CD14-positive monocyte (primary cell): ENCODE measurements at regions not wholly inside any gene's neighbourhood (a gene's known extent, or its start where the extent isn't known, plus 50 kb on each side); places are given as distances from the start of the nearest gene placed in this dataset.
"Not testable (repeated sequence)": the region's sequence is repeated elsewhere in the genome, so short reads cannot be mapped to it uniquely, and the experiment has no call there.

ENCODE experiments used
- DNase-seq, 3 donors: peaks; one replicate each; pipeline ENCODE4 v3.0.0-alpha.2; 2011 to 2022
- H2AFZ ChIP-seq: 2 replicates; pipeline ENCODE4 v1.6.0; 2012; ENCODE audit warnings: mild to moderate bottlenecking, low read depth, low read length, inconsistent platforms; ENCODE audit not compliant: insufficient read depth, poor library complexity, severe bottlenecking
- H3K27ac ChIP-seq, 2 donors: 1 replicate in 1 of 2; 2 replicates in 1 of 2; pipeline ENCODE4 v1.5.1; 2012 to 2013; ENCODE audit warnings: low read length in 2 of 2, control low read depth in 1 of 2, inconsistent platforms in 1 of 2, low read depth in 1 of 2, mild to moderate bottlenecking in 1 of 2
- H3K27me3 ChIP-seq, 2 donors: one replicate each; pipeline versions ENCODE4 v1.6.0 to v1.6.1; 2011 to 2013; ENCODE audit warnings: low read length in 2 of 2; ENCODE audit not compliant: control insufficient read depth in 2 of 2, insufficient read depth in 2 of 2
- H3K36me3 ChIP-seq, 2 donors: replicated peaks in 1 of 2; 1 replicate in 1 of 2; 2 replicates in 1 of 2; pipeline versions ENCODE4 v1.5.1 to v1.6.1; 2012 to 2013; ENCODE audit warnings: low read length in 2 of 2, control low read depth in 1 of 2, inconsistent platforms in 1 of 2, mild to moderate bottlenecking in 1 of 2; ENCODE audit not compliant: insufficient read depth in 2 of 2, control insufficient read depth in 1 of 2
- H3K4me1 ChIP-seq, 2 donors: 1 replicate in 1 of 2; 2 replicates in 1 of 2; pipeline versions ENCODE4 v1.5.1 to v1.6.1; 2012 to 2013; ENCODE audit warnings: low read length in 2 of 2, control low read depth in 1 of 2, inconsistent platforms in 1 of 2, mild to moderate bottlenecking in 1 of 2, moderate library complexity in 1 of 2; ENCODE audit not compliant: insufficient read depth in 2 of 2, control insufficient read depth in 1 of 2
- H3K4me2 ChIP-seq: replicated peaks from 2 replicates; pipeline ENCODE3; 2012; ENCODE audit warnings: low read length, moderate library complexity, mild to moderate bottlenecking; ENCODE audit not compliant: poor library complexity, severe bottlenecking; ENCODE audit errors: extremely low read depth
- H3K4me3 ChIP-seq, 3 experiments: fragments of 200-600 bp in 1 of 3; sonication (generic) in 1 of 3; replicated peaks in 1 of 3; 1 replicate in 2 of 3; 2 replicates in 1 of 3; pipeline ENCODE4 v1.5.1; 2011 to 2013; ENCODE audit warnings: low read length in 3 of 3, mild to moderate bottlenecking in 3 of 3, control low read depth in 2 of 3, low read depth in 2 of 3, inconsistent platforms in 1 of 3, moderate library complexity in 1 of 3
- H3K79me2 ChIP-seq: 2 replicates; pipeline ENCODE4 v1.6.0; 2012; ENCODE audit warnings: mild to moderate bottlenecking, control low read depth, inconsistent platforms, low read length, moderate library complexity; ENCODE audit not compliant: insufficient read depth
- H3K9ac ChIP-seq: 2 replicates; pipeline ENCODE4 v1.6.0; 2017; ENCODE audit warnings: low read length, mild to moderate bottlenecking; ENCODE audit not compliant: insufficient read depth, poor library complexity, severe bottlenecking
- H3K9me3 ChIP-seq, 2 donors: replicated peaks in 1 of 2; 1 replicate in 1 of 2; 2 replicates in 1 of 2; pipeline versions ENCODE4 v1.5.1 to v1.6.1; 2012 to 2013; ENCODE audit warnings: low read length in 2 of 2, control low read depth in 1 of 2; ENCODE audit not compliant: control insufficient read depth in 1 of 2, insufficient read depth in 1 of 2
- H4K20me1 ChIP-seq: 2 replicates; pipeline ENCODE4 v1.6.0; 2012; ENCODE audit warnings: mild to moderate bottlenecking, low read length, control low read depth, moderate library complexity; ENCODE audit not compliant: insufficient read depth
- H3K27ac Mint-ChIP-seq, 7 donors: one replicate each; pipeline ENCODE4 v1.8.0; 2020; ENCODE audit warnings: mild to moderate bottlenecking in 7 of 7, mixed read lengths in 7 of 7, moderate library complexity in 6 of 7, inconsistent platforms in 2 of 7
- H3K27me3 Mint-ChIP-seq, 3 donors: one replicate each; pipeline ENCODE4 v1.8.0; 2021 to 2022; ENCODE audit warnings: low read depth in 3 of 3, mild to moderate bottlenecking in 3 of 3, mixed read lengths in 3 of 3, moderate library complexity in 3 of 3, inconsistent platforms in 1 of 3
- H3K36me3 Mint-ChIP-seq, 2 donors: one replicate each; pipeline ENCODE4 v1.8.0; 2020; ENCODE audit warnings: mixed read lengths in 2 of 2, inconsistent platforms in 1 of 2, mild to moderate bottlenecking in 1 of 2
- H3K4me1 Mint-ChIP-seq: one replicate; pipeline ENCODE4 v1.8.0; 2020; ENCODE audit warnings: mild to moderate bottlenecking, mixed read lengths
- H3K4me3 Mint-ChIP-seq, 2 donors: one replicate each; pipeline ENCODE4 v1.8.0; 2020; ENCODE audit warnings: mild to moderate bottlenecking in 2 of 2, mixed read lengths in 2 of 2, moderate library complexity in 1 of 2
- H3K9me3 Mint-ChIP-seq, 7 donors: one replicate each; pipeline ENCODE4 v1.8.0; 2020 to 2022; ENCODE audit warnings: mixed read lengths in 7 of 7, mild to moderate bottlenecking in 6 of 7, moderate library complexity in 6 of 7, inconsistent platforms in 2 of 7
- WGBS: methylation state at CpG from one replicate; pipeline ENCODE4 v1.1.5; 2013; ENCODE audit warnings: missing lambda C conversion rate; ENCODE audit not compliant: insufficient coverage; 5-methylcytosine and 5-hydroxymethylcytosine counted together
- intact Hi-C, 2 donors: fragments of 100-400 bp; cut with micrococcal nuclease; formaldehyde crosslinking; loops; one replicate each; pipeline versions ENCODE4 v1.15.0 to v1.15.1; 2023
- TF ChIP-seq, protein P1 (sequence below): fragments of 200-600 bp; IDR thresholded peaks from one replicate; pipeline ENCODE4 v1.8.0; 2022; ENCODE audit warnings: antibody characterized with exemption, mild to moderate bottlenecking

DNA sequence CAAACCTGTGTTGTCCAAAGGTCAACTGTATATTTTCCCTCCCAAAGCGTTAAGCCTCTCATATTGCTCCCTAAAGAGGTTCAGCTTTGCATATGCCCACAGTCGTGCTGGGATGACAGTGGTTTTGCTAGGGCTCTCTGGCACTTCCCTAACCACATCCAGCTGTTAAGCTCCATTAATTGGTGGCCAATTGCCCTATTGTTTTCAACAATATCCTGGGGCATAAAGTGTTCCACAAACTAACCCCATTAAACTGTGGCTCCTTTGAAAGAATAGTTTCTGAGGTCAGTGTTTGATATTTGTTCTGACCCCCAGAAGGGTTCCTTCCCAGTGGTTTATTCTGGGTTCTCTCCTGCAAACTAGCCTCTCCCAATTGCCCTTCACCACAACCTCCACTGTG, 194.5 kb downstream of the HSD17B3 start:
- Histone ChIP-seq H3K79me2 (no peaks in the 10 kb centered on the region), H3K27me3 (no peaks in the 10 kb centered on the region), H2AFZ (no peak overlapping the region), H4K20me1 (no peaks in the 10 kb centered on the region), H3K9ac (no peak overlapping the region), H3K36me3 (no peaks in the 10 kb centered on the region), H3K4me3 (no peak overlapping the region), H3K27ac (no peak overlapping the region), H3K4me2 (no peak overlapping the region), H3K4me1 (peaks cover 12 to 16% of the 10 kb centered on the region in 2 donors), H3K9me3 (peaks cover under 1 to 10% of the 10 kb centered on the region in 2 donors)
- intact Hi-C loops: no loop called here
- TF ChIP-seq, protein P1, sequence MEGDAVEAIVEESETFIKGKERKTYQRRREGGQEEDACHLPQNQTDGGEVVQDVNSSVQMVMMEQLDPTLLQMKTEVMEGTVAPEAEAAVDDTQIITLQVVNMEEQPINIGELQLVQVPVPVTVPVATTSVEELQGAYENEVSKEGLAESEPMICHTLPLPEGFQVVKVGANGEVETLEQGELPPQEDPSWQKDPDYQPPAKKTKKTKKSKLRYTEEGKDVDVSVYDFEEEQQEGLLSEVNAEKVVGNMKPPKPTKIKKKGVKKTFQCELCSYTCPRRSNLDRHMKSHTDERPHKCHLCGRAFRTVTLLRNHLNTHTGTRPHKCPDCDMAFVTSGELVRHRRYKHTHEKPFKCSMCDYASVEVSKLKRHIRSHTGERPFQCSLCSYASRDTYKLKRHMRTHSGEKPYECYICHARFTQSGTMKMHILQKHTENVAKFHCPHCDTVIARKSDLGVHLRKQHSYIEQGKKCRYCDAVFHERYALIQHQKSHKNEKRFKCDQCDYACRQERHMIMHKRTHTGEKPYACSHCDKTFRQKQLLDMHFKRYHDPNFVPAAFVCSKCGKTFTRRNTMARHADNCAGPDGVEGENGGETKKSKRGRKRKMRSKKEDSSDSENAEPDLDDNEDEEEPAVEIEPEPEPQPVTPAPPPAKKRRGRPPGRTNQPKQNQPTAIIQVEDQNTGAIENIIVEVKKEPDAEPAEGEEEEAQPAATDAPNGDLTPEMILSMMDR: no peak
- peaks cover 0 to 2% of the 10 kb centered on the region in 2 donors for H3K36me3 Mint-ChIP-seq
- no peak overlapping the region for H3K27ac Mint-ChIP-seq
- H3K4me3 Mint-ChIP-seq: no peak overlapping the region
- peaks cover 15% of the 10 kb centered on the region for H3K4me1 Mint-ChIP-seq
- DNase-seq: no peak
- 20% methylated on average over 1 of the region's 2 CpGs for WGBS
- H3K9me3 Mint-ChIP-seq: peaks cover 8 to 26% (median 18%) of the 10 kb centered on the region in 7 donors
- H3K27me3 Mint-ChIP-seq: peaks cover 0 to 2% (median 1%) of the 10 kb centered on the region in 3 donors

DNA sequence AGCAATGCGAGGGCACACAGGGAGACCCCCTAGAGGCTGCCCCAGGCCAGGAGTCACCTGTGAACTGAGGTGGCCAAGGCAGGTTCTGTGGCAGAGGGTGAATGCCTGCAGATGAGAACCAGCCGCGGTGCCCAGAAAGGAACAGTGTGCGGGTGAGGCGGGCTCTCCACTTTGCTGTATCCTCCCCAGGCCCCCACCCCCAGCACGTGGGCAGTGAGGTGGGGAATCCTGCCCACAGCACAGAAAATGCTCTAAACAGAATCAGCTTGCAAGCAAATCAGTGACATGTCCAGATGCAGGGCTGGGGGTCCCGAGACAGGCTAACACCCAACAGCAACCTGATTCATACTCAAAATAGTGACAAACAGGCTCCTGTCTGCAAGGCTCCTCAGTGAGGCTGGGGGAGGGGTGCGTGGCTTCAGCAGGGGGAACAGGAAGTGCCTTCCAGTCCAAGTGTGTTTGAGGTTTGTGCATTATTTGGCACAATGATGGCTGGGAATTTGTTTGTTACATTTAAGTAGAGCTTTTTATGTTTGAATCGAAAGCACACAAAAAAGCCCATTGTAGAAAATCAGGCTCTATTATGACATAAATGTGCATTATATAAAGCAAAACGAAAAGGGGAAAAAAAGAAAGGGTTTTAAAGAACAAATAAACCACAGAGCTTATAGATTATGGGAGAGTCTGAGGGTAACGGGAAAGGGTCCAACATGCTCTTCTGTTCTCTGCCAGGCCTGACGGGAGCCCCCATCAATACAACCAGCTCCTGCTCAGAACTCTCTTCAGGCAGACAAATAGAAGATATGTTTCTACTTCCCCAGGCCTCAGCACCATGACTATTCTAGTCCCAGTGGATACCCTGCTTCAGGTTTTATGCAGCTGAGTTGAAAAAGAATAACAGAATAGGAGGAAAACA, 201.3 kb downstream of the HSD17B3 start:
- Histone ChIP-seq H3K27me3 (no peaks in the 10 kb centered on the region), H3K36me3 (no peaks in the 10 kb centered on the region), H3K9me3 (peaks cover 12% of the 10 kb centered on the region in 2 donors), H3K4me1 (peaks cover 7 to 9% of the 10 kb centered on the region in 2 donors), H2AFZ (peak overlapping the region; percentile 56), H3K4me2 (no peak overlapping the region), H4K20me1 (no peaks in the 10 kb centered on the region), H3K9ac (no peak overlapping the region), H3K79me2 (no peaks in the 10 kb centered on the region), H3K27ac (no peak overlapping the region), H3K4me3 (no peak overlapping the region)
- Mint-ChIP-seq H3K27me3 (peaks cover 0 to 2% (median 2%) of the 10 kb centered on the region in 3 donors), H3K4me1 (peaks cover 11% of the 10 kb centered on the region), H3K9me3 (peaks cover 15 to 33% (median 19%) of the 10 kb centered on the region in 7 donors), H3K27ac (peak overlapping the region in 1 of 7 donors; percentile 13), H3K36me3 (peaks cover 0 to 1% of the 10 kb centered on the region in 2 donors), H3K4me3 (peak overlapping the region in 1 of 2 donors; percentile 65)
- TF ChIP-seq, protein P1: no peak
- WGBS: 34% methylated on average over 4 of the region's 12 CpGs
- DNase-seq: peak in 1 of 3 donors; percentile 6
- intact Hi-C loops: no loop called here

DNA sequence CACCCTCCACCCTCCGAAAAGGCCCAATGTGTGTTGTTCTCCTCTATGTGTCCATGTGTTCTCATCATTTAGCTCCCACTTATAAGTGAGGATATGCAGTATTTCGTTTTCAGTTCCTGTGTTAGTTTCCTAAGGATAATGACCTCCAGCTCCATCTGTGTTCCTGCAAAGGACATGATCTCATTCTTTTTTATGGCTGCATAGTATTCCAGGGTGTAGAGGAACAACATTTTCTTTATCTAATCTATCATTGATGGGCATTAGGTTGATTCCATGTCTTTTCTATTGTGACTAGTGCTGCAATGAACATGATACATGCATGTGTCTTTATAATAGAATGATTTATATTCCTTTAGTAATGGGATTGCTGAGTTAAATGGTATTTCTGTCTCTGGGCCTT, 211.3 kb downstream of the HSD17B3 start:
- H3K4me3 ChIP-seq, H3K4me3 Mint-ChIP-seq, H2AFZ ChIP-seq, H4K20me1 ChIP-seq, H3K4me2 ChIP-seq, H3K9ac ChIP-seq, H3K4me1 ChIP-seq, H3K4me1 Mint-ChIP-seq, H3K27me3 ChIP-seq, H3K36me3 Mint-ChIP-seq, H3K27ac Mint-ChIP-seq, H3K79me2 ChIP-seq, H3K27ac ChIP-seq, H3K36me3 ChIP-seq, DNase-seq, intact Hi-C loops: not testable (repeated sequence)
- no CpG with 5 or more reads among the region's 2 CpGs for WGBS
- Mint-ChIP-seq H3K27me3 (peaks cover 11 to 17% (median 13%) of the 10 kb centered on the region in 3 donors), H3K9me3 (peaks cover 6 to 27% (median 16%) of the 10 kb centered on the region in 7 donors)
- H3K9me3 ChIP-seq: peaks cover 9 to 22% of the 10 kb centered on the region in 2 donors
